ENCODE measurements at regions not wholly inside any gene's neighbourhood (a gene's known extent, or its start where the extent isn't known, plus 50 kb on each side); places are given as distances from the start of the nearest gene placed in this dataset.

GRCh38 chr6:18985996-18986395 is 598.8 kb downstream of the RNF144B start:
- intact Hi-C loops (cut with DNase I, micrococcal nuclease) = no loop called here
- H3K4me1 ChIP-seq (ENCODE audit: low read depth) = peaks cover 3% of the 10 kb centered on the region
- no peaks in the 10 kb centered on the region for H3K36me3 ChIP-seq (ENCODE audit: low read depth)
- no peak for ATAC-seq
- H3K9me3 ChIP-seq = no peaks in the 10 kb centered on the region
- no peak for DNase-seq
- TF ChIP-seq CTCF (IDR thresholded peaks at IDR 0.05) = no peak
- H3K4me3 ChIP-seq = no peak overlapping the region

- no peak for TF ChIP-seq CTCF (IDR thresholded peaks at IDR 0.05)
- Histone ChIP-seq H3K36me3 (ENCODE audit: low read depth) (no peaks in the 10 kb centered on the region), H3K4me3 (no peak overlapping the region), H3K4me1 (ENCODE audit: low read depth) (peaks cover 3% of the 10 kb centered on the region), H3K9me3 (no peaks in the 10 kb centered on the region)
- intact Hi-C loops (cut with DNase I, micrococcal nuclease) = no loop called here
- DNase-seq (no peak), ATAC-seq (no peak)
Observed at GRCh38 chr6:18988636-18989035, 601.5 kb downstream of the RNF144B start.

- Histone ChIP-seq H3K9me3 (no peaks in the 10 kb centered on the region), H3K4me3 (no peak overlapping the region), H3K4me1 (ENCODE audit: low read depth) (peaks cover 3% of the 10 kb centered on the region), H3K36me3 (ENCODE audit: low read depth) (no peaks in the 10 kb centered on the region)
- ATAC-seq (peak; percentile 67), DNase-seq (peak; percentile 55 to 82 (median 79))
- peak; percentile 55 for TF ChIP-seq CTCF (IDR thresholded peaks at IDR 0.05)
- intact Hi-C loops (cut with DNase I, micrococcal nuclease) = no loop called here
Observed at GRCh38 chr6:18990059-18990978, 603.2 kb downstream of the RNF144B start.

- Histone ChIP-seq H3K36me3 (ENCODE audit: low read depth) (no peaks in the 10 kb centered on the region), H3K4me3 (no peak overlapping the region), H3K4me1 (ENCODE audit: low read depth) (no peaks in the 10 kb centered on the region), H3K9me3 (no peaks in the 10 kb centered on the region)
- TF ChIP-seq CTCF (IDR thresholded peaks at IDR 0.05) = no peak
- intact Hi-C loops (cut with DNase I, micrococcal nuclease) = no loop called here
- ATAC-seq (peak; percentile 84), DNase-seq (peak in 1 of 3 donors; percentile 7)
Observed at GRCh38 chr6:18997375-18997826, 610.3 kb downstream of the RNF144B start.

- DNase-seq = no peak
- no peak for TF ChIP-seq CTCF (IDR thresholded peaks at IDR 0.05)
- Histone ChIP-seq H3K9me3 (no peaks in the 10 kb centered on the region), H3K4me1 (ENCODE audit: low read depth) (no peaks in the 10 kb centered on the region), H3K36me3 (ENCODE audit: low read depth) (no peaks in the 10 kb centered on the region), H3K4me3 (no peak overlapping the region)
- no peak for ATAC-seq
- intact Hi-C loops (cut with DNase I, micrococcal nuclease) = no loop called here
Observed at GRCh38 chr6:19002976-19003560, 615.9 kb downstream of the RNF144B start.
